CD14-positive monocyte (primary cell): ENCODE measurements at regions not wholly inside any gene's neighbourhood (a gene's known extent, or its start where the extent isn't known, plus 50 kb on each side); places are given as distances from the start of the nearest gene placed in this dataset.

ENCODE experiments used
- DNase-seq, 3 donors: peaks; one replicate each; pipeline ENCODE4 v3.0.0-alpha.2; 2011 to 2022
- H2AFZ ChIP-seq: 2 replicates; pipeline ENCODE4 v1.6.0; 2012; ENCODE audit warnings: mild to moderate bottlenecking, low read depth, low read length, inconsistent platforms; ENCODE audit not compliant: insufficient read depth, poor library complexity, severe bottlenecking
- H3K27ac ChIP-seq, 2 donors: 1 replicate in 1 of 2; 2 replicates in 1 of 2; pipeline ENCODE4 v1.5.1; 2012 to 2013; ENCODE audit warnings: low read length in 2 of 2, control low read depth in 1 of 2, inconsistent platforms in 1 of 2, low read depth in 1 of 2, mild to moderate bottlenecking in 1 of 2
- H3K27me3 ChIP-seq, 2 donors: one replicate each; pipeline versions ENCODE4 v1.6.0 to v1.6.1; 2011 to 2013; ENCODE audit warnings: low read length in 2 of 2; ENCODE audit not compliant: control insufficient read depth in 2 of 2, insufficient read depth in 2 of 2
- H3K36me3 ChIP-seq, 2 donors: replicated peaks in 1 of 2; 1 replicate in 1 of 2; 2 replicates in 1 of 2; pipeline versions ENCODE4 v1.5.1 to v1.6.1; 2012 to 2013; ENCODE audit warnings: low read length in 2 of 2, control low read depth in 1 of 2, inconsistent platforms in 1 of 2, mild to moderate bottlenecking in 1 of 2; ENCODE audit not compliant: insufficient read depth in 2 of 2, control insufficient read depth in 1 of 2
- H3K4me1 ChIP-seq, 2 donors: 1 replicate in 1 of 2; 2 replicates in 1 of 2; pipeline versions ENCODE4 v1.5.1 to v1.6.1; 2012 to 2013; ENCODE audit warnings: low read length in 2 of 2, control low read depth in 1 of 2, inconsistent platforms in 1 of 2, mild to moderate bottlenecking in 1 of 2, moderate library complexity in 1 of 2; ENCODE audit not compliant: insufficient read depth in 2 of 2, control insufficient read depth in 1 of 2
- H3K4me2 ChIP-seq: replicated peaks from 2 replicates; pipeline ENCODE3; 2012; ENCODE audit warnings: low read length, moderate library complexity, mild to moderate bottlenecking; ENCODE audit not compliant: poor library complexity, severe bottlenecking; ENCODE audit errors: extremely low read depth
- H3K4me3 ChIP-seq, 3 experiments: fragments of 200-600 bp in 1 of 3; sonication (generic) in 1 of 3; replicated peaks in 1 of 3; 1 replicate in 2 of 3; 2 replicates in 1 of 3; pipeline ENCODE4 v1.5.1; 2011 to 2013; ENCODE audit warnings: low read length in 3 of 3, mild to moderate bottlenecking in 3 of 3, control low read depth in 2 of 3, low read depth in 2 of 3, inconsistent platforms in 1 of 3, moderate library complexity in 1 of 3
- H3K79me2 ChIP-seq: 2 replicates; pipeline ENCODE4 v1.6.0; 2012; ENCODE audit warnings: mild to moderate bottlenecking, control low read depth, inconsistent platforms, low read length, moderate library complexity; ENCODE audit not compliant: insufficient read depth
- H3K9ac ChIP-seq: 2 replicates; pipeline ENCODE4 v1.6.0; 2017; ENCODE audit warnings: low read length, mild to moderate bottlenecking; ENCODE audit not compliant: insufficient read depth, poor library complexity, severe bottlenecking
- H3K9me3 ChIP-seq, 2 donors: replicated peaks in 1 of 2; 1 replicate in 1 of 2; 2 replicates in 1 of 2; pipeline versions ENCODE4 v1.5.1 to v1.6.1; 2012 to 2013; ENCODE audit warnings: low read length in 2 of 2, control low read depth in 1 of 2; ENCODE audit not compliant: control insufficient read depth in 1 of 2, insufficient read depth in 1 of 2
- H4K20me1 ChIP-seq: 2 replicates; pipeline ENCODE4 v1.6.0; 2012; ENCODE audit warnings: mild to moderate bottlenecking, low read length, control low read depth, moderate library complexity; ENCODE audit not compliant: insufficient read depth
- H3K27ac Mint-ChIP-seq, 7 donors: one replicate each; pipeline ENCODE4 v1.8.0; 2020; ENCODE audit warnings: mild to moderate bottlenecking in 7 of 7, mixed read lengths in 7 of 7, moderate library complexity in 6 of 7, inconsistent platforms in 2 of 7
- H3K27me3 Mint-ChIP-seq, 3 donors: one replicate each; pipeline ENCODE4 v1.8.0; 2021 to 2022; ENCODE audit warnings: low read depth in 3 of 3, mild to moderate bottlenecking in 3 of 3, mixed read lengths in 3 of 3, moderate library complexity in 3 of 3, inconsistent platforms in 1 of 3
- H3K36me3 Mint-ChIP-seq, 2 donors: one replicate each; pipeline ENCODE4 v1.8.0; 2020; ENCODE audit warnings: mixed read lengths in 2 of 2, inconsistent platforms in 1 of 2, mild to moderate bottlenecking in 1 of 2
- H3K4me1 Mint-ChIP-seq: one replicate; pipeline ENCODE4 v1.8.0; 2020; ENCODE audit warnings: mild to moderate bottlenecking, mixed read lengths
- H3K4me3 Mint-ChIP-seq, 2 donors: one replicate each; pipeline ENCODE4 v1.8.0; 2020; ENCODE audit warnings: mild to moderate bottlenecking in 2 of 2, mixed read lengths in 2 of 2, moderate library complexity in 1 of 2
- H3K9me3 Mint-ChIP-seq, 7 donors: one replicate each; pipeline ENCODE4 v1.8.0; 2020 to 2022; ENCODE audit warnings: mixed read lengths in 7 of 7, mild to moderate bottlenecking in 6 of 7, moderate library complexity in 6 of 7, inconsistent platforms in 2 of 7
- WGBS: methylation state at CpG from one replicate; pipeline ENCODE4 v1.1.5; 2013; ENCODE audit warnings: missing lambda C conversion rate; ENCODE audit not compliant: insufficient coverage; 5-methylcytosine and 5-hydroxymethylcytosine counted together
- intact Hi-C, 2 donors: fragments of 100-400 bp; cut with micrococcal nuclease; formaldehyde crosslinking; loops; one replicate each; pipeline versions ENCODE4 v1.15.0 to v1.15.1; 2023
- TF ChIP-seq, protein P1 (sequence below): fragments of 200-600 bp; IDR thresholded peaks from one replicate; pipeline ENCODE4 v1.8.0; 2022; ENCODE audit warnings: antibody characterized with exemption, mild to moderate bottlenecking

DNA sequence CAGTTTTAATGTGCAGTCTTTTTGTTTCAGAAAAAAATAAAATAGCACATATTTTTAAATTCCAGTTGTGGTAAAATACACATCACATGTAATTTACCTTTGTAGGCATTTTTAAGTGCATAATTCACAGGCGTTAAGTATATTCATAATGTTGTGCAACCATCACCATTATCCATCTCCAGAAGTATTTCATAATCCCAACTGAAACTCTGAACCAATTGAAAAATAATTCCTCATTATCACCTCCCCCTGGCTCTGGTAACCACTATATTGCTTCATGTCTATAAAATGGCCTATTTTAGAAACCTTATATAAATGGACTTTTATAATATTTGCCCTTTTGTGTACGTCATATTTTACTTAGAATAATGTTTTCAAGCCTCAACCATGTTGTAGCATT lies 756.5 kb upstream of the KLHL1 start:
- Histone ChIP-seq H3K27ac (no peak overlapping the region), H3K4me3 (no peak overlapping the region), H3K4me1 (no peaks in the 10 kb centered on the region), H3K4me2 (no peak overlapping the region), H3K27me3 (no peaks in the 10 kb centered on the region), H3K79me2 (no peaks in the 10 kb centered on the region), H3K36me3 (no peaks in the 10 kb centered on the region), H4K20me1 (no peaks in the 10 kb centered on the region), H3K9ac (no peak overlapping the region), H2AFZ (no peak overlapping the region), H3K9me3 (peaks cover 0 to 9% of the 10 kb centered on the region in 2 donors)
- no peaks in the 10 kb centered on the region for H3K27me3 Mint-ChIP-seq
- H3K36me3 Mint-ChIP-seq: no peaks in the 10 kb centered on the region
- H3K4me3 Mint-ChIP-seq: no peak overlapping the region
- intact Hi-C loops: no loop called here
- no peak for DNase-seq
- no peaks in the 10 kb centered on the region for H3K4me1 Mint-ChIP-seq
- no peak overlapping the region for H3K27ac Mint-ChIP-seq
- peaks cover 2 to 9% (median 6%) of the 10 kb centered on the region in 7 donors for H3K9me3 Mint-ChIP-seq
- TF ChIP-seq, protein P1, sequence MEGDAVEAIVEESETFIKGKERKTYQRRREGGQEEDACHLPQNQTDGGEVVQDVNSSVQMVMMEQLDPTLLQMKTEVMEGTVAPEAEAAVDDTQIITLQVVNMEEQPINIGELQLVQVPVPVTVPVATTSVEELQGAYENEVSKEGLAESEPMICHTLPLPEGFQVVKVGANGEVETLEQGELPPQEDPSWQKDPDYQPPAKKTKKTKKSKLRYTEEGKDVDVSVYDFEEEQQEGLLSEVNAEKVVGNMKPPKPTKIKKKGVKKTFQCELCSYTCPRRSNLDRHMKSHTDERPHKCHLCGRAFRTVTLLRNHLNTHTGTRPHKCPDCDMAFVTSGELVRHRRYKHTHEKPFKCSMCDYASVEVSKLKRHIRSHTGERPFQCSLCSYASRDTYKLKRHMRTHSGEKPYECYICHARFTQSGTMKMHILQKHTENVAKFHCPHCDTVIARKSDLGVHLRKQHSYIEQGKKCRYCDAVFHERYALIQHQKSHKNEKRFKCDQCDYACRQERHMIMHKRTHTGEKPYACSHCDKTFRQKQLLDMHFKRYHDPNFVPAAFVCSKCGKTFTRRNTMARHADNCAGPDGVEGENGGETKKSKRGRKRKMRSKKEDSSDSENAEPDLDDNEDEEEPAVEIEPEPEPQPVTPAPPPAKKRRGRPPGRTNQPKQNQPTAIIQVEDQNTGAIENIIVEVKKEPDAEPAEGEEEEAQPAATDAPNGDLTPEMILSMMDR: no peak
- WGBS: no CpG with 5 or more reads among the region's 2 CpGs

DNA sequence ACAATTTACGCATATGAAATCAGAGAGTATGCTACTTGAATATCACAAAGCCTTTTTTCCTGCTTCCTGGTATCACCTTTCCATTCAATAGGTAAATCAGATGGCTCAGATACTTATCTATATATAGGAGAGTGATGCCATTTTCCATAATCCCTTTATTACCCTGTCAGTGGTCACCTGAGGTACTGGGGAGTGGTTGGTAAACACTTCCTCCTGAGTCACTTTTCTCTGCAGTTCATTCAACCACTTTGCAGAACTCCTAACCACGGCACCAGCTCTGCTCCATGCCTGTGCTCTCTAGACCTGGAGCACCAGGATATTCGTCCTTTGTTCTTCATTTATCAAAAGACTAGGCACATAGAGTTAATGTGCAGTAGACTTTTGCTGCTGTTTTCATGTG lies 748.5 kb upstream of the KLHL1 start:
- Histone ChIP-seq H3K4me1 (no peaks in the 10 kb centered on the region), H3K4me2 (no peak overlapping the region), H3K27me3 (no peaks in the 10 kb centered on the region), H3K4me3 (no peak overlapping the region), H3K79me2 (no peaks in the 10 kb centered on the region), H3K36me3 (no peaks in the 10 kb centered on the region), H3K9ac (no peak overlapping the region), H2AFZ (no peak overlapping the region), H3K9me3 (peaks cover 0 to 12% of the 10 kb centered on the region in 2 donors), H3K27ac (no peak overlapping the region), H4K20me1 (no peaks in the 10 kb centered on the region)
- Mint-ChIP-seq H3K4me3 (no peak overlapping the region), H3K36me3 (no peaks in the 10 kb centered on the region), H3K27me3 (no peaks in the 10 kb centered on the region), H3K27ac (no peak overlapping the region), H3K9me3 (peaks cover 2 to 14% (median 8%) of the 10 kb centered on the region in 7 donors), H3K4me1 (no peaks in the 10 kb centered on the region)
- WGBS: no CpG with 5 or more reads among the region's 3 CpGs
- TF ChIP-seq, protein P1: no peak
- intact Hi-C loops: no loop called here
- DNase-seq: no peak
